ENCODE measurements at regions not wholly inside any gene's neighbourhood (a gene's known extent, or its start where the extent isn't known, plus 50 kb on each side); places are given as distances from the start of the nearest gene placed in this dataset.

DNA sequence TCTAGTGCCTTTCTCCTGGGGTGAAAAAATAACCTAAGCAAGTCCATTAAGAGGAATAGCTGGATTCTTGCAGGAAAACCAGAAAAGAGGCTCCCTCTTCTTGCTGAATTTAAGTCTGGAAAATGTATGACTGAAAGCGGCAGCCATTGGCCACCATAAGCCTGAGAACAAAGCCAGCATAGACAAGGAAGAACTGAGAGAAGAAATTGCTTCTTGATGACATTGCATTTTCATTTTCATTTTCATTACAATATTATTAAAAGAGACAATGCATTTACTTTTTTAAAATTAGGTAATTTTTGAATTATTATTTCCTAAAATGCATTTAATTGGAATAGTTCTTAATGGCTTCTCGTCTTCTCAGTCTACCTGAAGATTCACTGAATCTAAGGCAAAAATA, 1157.5 kb upstream of the ZEB2 start:
- TF ChIP-seq EZH2 (IDR thresholded peaks at IDR 0.05; ENCODE audit: low read depth) (no peak), CTCF (conservative IDR thresholded peaks at IDR 0.05) (no peak)
